GM18505 (cell line): ENCODE measurements at regions not wholly inside any gene's neighbourhood (a gene's known extent, or its start where the extent isn't known, plus 50 kb on each side); places are given as distances from the start of the nearest gene placed in this dataset.

Experiments
- ATAC-seq: cut with Tn5 transposase; IDR thresholded peaks from one replicate; pipeline ENCODE4 v1.9.1; 2021; ENCODE audit not compliant: unreplicated experiment
- POLR2A ChIP-seq: IDR thresholded peaks from 4 replicates; pipeline ENCODE4 v1.6.1; 2011; ENCODE audit warnings: borderline replicate concordance; ENCODE audit not compliant: insufficient read depth, insufficient read length; ENCODE audit errors: extremely low read depth

DNA sequence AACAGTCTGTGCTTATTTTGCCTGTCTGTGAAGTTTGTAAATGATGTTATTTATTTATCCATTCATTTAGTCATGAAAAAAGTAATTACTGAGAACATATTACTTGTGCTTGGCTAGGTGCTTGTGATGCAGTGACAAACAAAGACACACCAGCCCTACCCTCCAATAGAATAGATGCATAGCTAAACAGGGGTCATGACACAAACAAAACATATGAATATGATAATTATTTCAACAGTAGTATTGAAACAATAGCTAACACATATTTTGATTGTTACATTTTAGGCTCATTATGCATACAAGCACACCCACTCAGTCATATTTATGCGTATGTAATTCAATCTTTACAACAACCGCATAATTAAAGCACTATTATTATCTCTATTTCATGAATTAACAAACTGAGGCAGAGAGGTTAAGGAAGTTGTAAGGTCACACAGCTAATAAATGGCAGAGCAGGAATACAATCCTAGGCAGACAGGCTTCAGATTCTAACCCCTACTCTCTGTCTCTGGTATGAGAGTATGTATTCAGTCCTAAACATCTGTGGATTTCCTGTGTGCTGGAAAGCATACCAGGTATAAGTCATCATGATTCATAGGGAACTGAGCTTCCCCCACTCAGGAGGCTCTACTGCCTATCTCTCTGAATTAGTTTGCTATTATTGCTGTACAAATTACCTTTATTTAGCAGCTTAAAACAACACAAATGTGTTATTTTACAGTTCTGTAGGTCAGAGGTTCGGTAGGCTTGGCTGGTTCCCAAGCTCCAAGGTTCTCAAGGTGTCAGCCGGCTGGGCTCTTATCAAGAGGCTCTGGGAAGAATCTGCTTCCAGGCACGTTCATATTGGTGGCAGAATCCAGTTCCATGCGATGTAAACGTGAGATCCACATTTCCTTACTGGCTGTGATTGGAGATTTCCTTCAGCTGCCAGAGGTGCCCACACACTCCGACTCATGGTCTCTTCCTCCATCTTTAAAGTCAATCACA lies 509.4 kb downstream of the GALC start:
- no peak for ATAC-seq

DNA sequence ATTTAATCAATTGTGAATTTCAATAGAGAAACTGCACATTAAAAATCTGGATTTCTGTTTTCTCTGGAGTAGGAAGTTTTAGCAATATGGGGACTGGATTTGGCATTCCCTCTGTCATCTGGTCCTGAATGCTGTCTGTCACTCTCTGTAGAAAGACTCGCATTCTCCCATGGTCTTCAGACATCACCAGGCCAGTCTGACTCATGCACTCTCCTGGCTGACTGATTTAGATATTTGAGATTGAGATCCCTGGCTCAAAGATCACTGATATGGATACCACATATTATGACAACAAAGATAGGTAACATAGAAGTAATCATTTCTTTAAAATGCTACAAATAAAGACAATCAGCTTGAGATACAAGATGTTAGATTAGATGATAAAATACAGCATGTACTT lies 524.5 kb downstream of the GALC start:
- no peak for TF ChIP-seq POLR2A
- no peak for ATAC-seq

More for the DNA sequence above, 509.4 kb downstream of the GALC start:
- TF ChIP-seq POLR2A, result no peak

DNA sequence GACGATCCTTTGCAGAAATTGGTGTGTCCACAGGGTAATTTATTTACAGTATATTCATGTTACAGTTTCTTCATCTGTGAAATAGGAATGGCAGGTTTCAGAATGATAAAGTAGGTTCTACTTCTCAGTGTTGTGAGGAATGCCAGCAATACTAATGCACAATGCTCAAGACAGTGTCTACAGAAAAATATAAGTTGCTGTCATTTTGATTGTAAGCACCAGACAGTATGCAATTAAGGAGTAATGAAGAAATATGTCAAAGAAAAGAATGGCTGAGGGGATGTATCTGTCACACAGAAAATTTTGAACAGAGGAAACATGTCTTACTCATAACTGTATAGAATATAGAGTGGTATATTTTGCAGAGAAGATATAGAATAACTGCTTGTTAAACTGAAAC lies 525.4 kb downstream of the GALC start:
- no peak for ATAC-seq
- TF ChIP-seq POLR2A, result no peak

DNA sequence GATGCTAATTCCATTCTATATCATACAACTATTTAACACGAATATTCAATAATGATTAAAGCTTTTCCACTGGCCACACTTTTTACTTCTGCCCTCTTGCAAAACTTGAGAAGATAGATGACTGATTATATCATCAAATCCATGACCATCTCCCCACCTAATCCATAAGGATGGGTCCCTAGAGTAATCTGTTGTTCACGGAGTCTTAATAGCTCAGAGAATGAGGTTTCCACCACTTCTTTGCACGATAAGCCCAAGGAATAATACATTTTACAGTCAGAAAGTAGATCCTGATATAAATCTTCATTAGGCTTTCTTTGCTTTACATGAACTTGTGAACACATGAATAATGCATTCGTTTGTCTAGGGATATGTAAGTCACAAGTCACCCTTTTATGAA lies 527.2 kb downstream of the GALC start:
- ATAC-seq, result no peak
- no peak for TF ChIP-seq POLR2A

DNA sequence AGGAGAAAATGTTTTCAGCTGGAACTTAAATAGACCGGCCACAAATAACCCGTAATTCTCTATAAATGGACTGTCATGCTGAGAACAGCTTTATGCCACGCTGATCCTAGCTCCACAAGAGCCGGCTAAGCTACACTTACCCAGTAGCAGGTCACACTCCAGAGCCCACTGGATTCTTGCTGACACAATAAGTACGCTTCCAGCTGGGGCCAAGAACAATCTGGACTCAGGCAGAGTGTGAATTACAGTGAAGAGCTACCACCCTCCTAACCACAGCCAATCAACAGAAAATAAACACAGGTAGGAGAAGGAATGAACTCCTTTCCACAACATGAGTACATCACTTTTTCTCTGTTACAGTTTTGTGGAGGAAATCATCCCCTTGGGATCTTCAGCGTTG lies 531.3 kb downstream of the GALC start:
- TF ChIP-seq POLR2A, result no peak
- ATAC-seq, result no peak

- no peak for TF ChIP-seq POLR2A
- no peak for ATAC-seq
These were observed 535.3 kb downstream of the GALC start for GRCh38 chr14:87457720-87458119.

- ATAC-seq, result no peak
- no peak for TF ChIP-seq POLR2A
These were observed 542.8 kb downstream of the GALC start for GRCh38 chr14:87450193-87450592.

GRCh38 chr14:87449016-87449415 lies 544.0 kb downstream of the GALC start:
- ATAC-seq, result no peak

GRCh38 chr14:87443787-87444186 lies 549.2 kb downstream of the GALC start:
- TF ChIP-seq POLR2A, result no peak
- no peak for ATAC-seq

More at GRCh38 chr14:87449016-87449415, 544.0 kb downstream of the GALC start:
- no peak for TF ChIP-seq POLR2A

DNA sequence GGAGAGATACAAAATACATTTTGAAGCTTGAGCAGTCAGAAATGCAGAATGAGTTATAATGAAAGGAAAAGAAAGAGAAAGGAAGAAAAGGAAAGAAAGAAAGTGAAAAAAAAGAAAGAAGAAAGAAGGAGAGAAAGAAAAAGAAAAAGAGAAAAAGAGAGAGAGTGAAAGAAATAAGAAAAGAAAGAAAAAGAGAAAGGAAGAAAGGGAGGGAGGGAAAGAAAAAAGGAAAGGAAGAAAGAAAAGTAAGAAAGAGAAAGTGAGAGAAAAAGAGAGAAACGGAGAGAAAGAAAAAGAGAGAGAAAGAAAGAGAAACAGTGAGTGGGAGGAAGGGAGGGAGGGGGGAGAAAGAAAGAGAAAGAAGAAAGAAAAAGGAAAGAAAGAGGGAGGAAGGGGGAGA lies 549.9 kb downstream of the GALC start:
- TF ChIP-seq POLR2A, result no peak
- no peak for ATAC-seq

- no peak for TF ChIP-seq POLR2A
These were observed 555.8 kb downstream of the GALC start for GRCh38 chr14:87437158-87437557.

GRCh38 chr14:87434680-87435079 lies 558.3 kb downstream of the GALC start:
- TF ChIP-seq POLR2A, result no peak
- no peak for ATAC-seq

More at GRCh38 chr14:87437158-87437557, 555.8 kb downstream of the GALC start:
- no peak for ATAC-seq

DNA sequence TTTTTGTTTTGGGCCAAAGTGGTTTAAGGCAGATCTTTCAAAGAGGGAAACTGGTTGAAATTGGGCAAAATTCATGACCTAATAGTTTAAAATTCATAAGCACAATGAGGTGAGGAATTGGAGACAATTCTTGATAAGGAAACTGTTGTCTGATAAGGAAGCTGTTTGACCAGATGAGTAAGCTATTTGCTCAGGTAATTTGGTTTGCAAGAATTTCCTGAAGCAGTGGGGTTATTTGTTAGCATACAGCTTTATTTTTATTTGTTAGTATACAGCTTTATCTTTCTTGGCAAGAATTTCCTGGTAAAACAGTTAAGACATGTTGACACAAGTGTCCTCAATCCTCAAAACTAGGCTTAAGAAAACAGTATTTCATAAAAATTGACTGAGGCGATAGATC lies 559.0 kb downstream of the GALC start:
- TF ChIP-seq POLR2A, result no peak
- no peak for ATAC-seq

- no peak for TF ChIP-seq POLR2A
- ATAC-seq, result no peak
These were observed 560.3 kb downstream of the GALC start for GRCh38 chr14:87432698-87433097.

DNA sequence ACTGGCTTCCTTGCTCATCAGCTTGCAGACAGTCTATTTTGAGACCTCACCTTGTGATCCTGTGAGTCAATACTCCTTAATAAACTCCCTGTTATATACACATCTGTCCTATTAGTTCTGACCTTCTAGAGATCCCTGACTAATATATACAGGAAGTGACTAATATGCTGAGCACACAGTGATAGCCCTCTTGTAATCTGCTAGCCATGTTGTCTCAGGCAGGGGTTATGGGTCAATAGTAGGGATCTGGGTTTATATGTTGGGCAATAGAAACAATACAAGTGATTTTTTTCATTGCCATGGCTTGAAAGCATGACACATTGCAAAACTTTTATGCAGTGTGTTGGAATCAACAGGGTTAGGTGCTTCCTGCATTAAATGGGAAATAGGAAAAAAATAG lies 562.2 kb downstream of the GALC start:
- no peak for ATAC-seq
- no peak for TF ChIP-seq POLR2A

DNA sequence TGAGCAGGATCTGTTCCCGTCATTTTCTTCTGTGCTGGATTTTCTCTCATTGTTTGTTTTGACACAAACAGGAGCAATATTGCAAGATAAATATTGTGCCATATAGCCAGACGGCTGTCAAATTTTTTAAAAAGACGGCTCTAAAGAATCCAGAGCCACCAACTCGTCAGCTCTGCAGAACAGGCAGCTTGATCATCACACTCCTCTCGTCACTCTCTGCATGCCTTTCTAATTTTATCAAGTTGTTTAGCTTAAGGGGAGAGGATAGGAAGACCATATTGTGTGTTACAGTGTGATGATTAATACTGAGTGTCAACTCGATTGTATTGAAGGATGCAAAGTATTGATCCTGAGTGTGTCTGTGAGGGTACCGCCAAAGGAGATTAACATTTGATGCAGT lies 562.8 kb downstream of the GALC start:
- ATAC-seq, result no peak
- no peak for TF ChIP-seq POLR2A
